ENCODE measurements at regions not wholly inside any gene's neighbourhood (a gene's known extent, or its start where the extent isn't known, plus 50 kb on each side); places are given as distances from the start of the nearest gene placed in this dataset.
A peak's percentile ranks its signal among the peaks of the same experiment; 100 is the strongest.

DNA sequence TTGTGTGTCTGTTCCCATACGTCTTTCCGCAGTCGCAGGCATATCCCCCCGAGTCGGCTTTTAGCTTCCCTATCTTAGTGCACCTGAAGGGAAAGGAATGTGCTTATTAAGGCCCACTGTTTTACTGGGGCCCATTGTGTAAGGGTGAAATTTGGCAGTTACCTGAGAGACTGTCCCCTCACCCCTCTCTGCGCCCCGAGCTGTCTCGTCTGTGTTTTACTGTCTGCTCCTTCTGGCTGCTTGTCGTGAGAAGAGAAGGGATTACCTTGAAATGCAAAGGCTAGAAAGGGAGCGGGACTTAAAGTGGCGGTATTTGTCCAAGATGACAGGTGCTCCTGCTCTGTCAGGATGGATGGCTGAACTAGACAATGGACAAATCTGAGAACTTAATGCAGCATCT, 233.0 kb upstream of the POU1F1 start:
- Histone ChIP-seq H3K27me3 (no peaks in the 10 kb centered on the region), H3K4me1 (no peaks in the 10 kb centered on the region), H3K4me3 (no peak overlapping the region), H3K27ac (no peak overlapping the region), H3K9me3 (no peaks in the 10 kb centered on the region), H3K36me3 (replicated peaks in 1 of 2; ENCODE audit: insufficient read depth in 1 of 2, low read depth in 2 of 2) (no peaks in the 10 kb centered on the region)
- ATAC-seq (no peak), DNase-seq (no peak)
- intact Hi-C loops (cut with DNase I) = loop anchor here (10.0 kb wide), 1 partner anchor 205 kb away; no protein-coding TSS in a partner anchor
- no peak for TF ChIP-seq POLR2A (IDR thresholded peaks at IDR 0.05)
- no peak for TF ChIP-seq CTCF (IDR thresholded peaks at IDR 0.05)
- WGBS, 2 donors = 58 to 60% methylated on average over 11 of the region's 11 CpGs

DNA sequence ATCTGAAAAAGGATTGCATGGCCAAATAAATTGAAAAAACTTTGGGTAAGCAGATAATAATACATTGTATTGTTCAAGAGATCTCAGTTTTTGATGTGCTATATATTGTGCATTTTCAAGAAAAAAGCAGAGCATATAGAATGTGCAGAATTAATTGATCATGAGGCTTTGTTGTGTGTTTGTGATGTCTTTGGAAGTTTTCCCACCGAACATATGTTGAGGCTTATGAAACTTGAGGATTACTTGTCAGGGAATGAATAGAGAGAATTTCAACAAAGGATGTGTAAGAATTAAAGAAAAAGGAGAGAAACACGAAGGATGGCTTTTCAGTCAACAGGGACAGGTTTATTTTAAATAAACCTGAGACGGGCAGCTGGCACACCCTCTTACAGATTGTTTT, 232.5 kb upstream of the POU1F1 start:
- WGBS, 2 donors = 70 to 73% methylated on average over 3 of the region's 3 CpGs
- Histone ChIP-seq H3K27me3 (no peaks in the 10 kb centered on the region), H3K4me3 (no peak overlapping the region), H3K4me1 (no peaks in the 10 kb centered on the region), H3K9me3 (no peaks in the 10 kb centered on the region), H3K36me3 (replicated peaks in 1 of 2; ENCODE audit: insufficient read depth in 1 of 2, low read depth in 2 of 2) (no peaks in the 10 kb centered on the region), H3K27ac (no peak overlapping the region)
- no peak for DNase-seq
- intact Hi-C loops (cut with DNase I) = loop anchor here (10.0 kb wide), 1 partner anchor 204 kb away; no protein-coding TSS in a partner anchor
- no peak for TF ChIP-seq POLR2A (IDR thresholded peaks at IDR 0.05)
- no peak for TF ChIP-seq CTCF (IDR thresholded peaks at IDR 0.05)
- ATAC-seq = no peak

GRCh38 chr3:87507753-87508152, 231.4 kb upstream of the POU1F1 start:
- no peaks in the 10 kb centered on the region for H3K4me1 ChIP-seq
- no peaks in the 10 kb centered on the region for H3K9me3 ChIP-seq
- no peaks in the 10 kb centered on the region for H3K27me3 ChIP-seq
- DNase-seq = no peak
- TF ChIP-seq POLR2A (IDR thresholded peaks at IDR 0.05) = no peak
- no peak for TF ChIP-seq CTCF (IDR thresholded peaks at IDR 0.05)
- H3K36me3 ChIP-seq (replicated peaks in 1 of 2; ENCODE audit: insufficient read depth in 1 of 2, low read depth in 2 of 2) = no peaks in the 10 kb centered on the region
- intact Hi-C loops (cut with DNase I) = loop anchor here (10.0 kb wide), 1 partner anchor 203 kb away; no protein-coding TSS in a partner anchor
- no peak overlapping the region for H3K4me3 ChIP-seq
- 61 to 88% methylated on average over 1 of the region's 1 CpG for WGBS, 2 donors
- ATAC-seq = no peak
- H3K27ac ChIP-seq = no peak overlapping the region

- H3K4me3 ChIP-seq = no peak overlapping the region
- DNase-seq = peak; percentile 44 to 66 (median 54)
- ATAC-seq = peak; percentile 96
- intact Hi-C loops (cut with DNase I) = loop anchor here (10.0 kb wide), 1 partner anchor 199 kb away; no protein-coding TSS in a partner anchor
- no peaks in the 10 kb centered on the region for H3K36me3 ChIP-seq (replicated peaks in 1 of 2; ENCODE audit: insufficient read depth in 1 of 2, low read depth in 2 of 2)
- no peak overlapping the region for H3K27ac ChIP-seq
- H3K27me3 ChIP-seq = no peaks in the 10 kb centered on the region
- no peaks in the 10 kb centered on the region for H3K4me1 ChIP-seq
- WGBS, 2 donors = 24 to 31% methylated on average over 8 of the region's 8 CpGs
- no peaks in the 10 kb centered on the region for H3K9me3 ChIP-seq
- TF ChIP-seq CTCF (IDR thresholded peaks at IDR 0.05) = peak; percentile 59 to 93 (median 86)
- TF ChIP-seq POLR2A (IDR thresholded peaks at IDR 0.05) = no peak
These were observed 227.6 kb upstream of the POU1F1 start for GRCh38 chr3:87503900-87504498.

GRCh38 chr3:87501076-87501475, 224.7 kb upstream of the POU1F1 start:
- no peak for DNase-seq
- WGBS, 2 donors = 43 to 51% methylated on average over 3 of the region's 3 CpGs
- TF ChIP-seq CTCF (IDR thresholded peaks at IDR 0.05) (no peak), POLR2A (IDR thresholded peaks at IDR 0.05) (no peak)
- Histone ChIP-seq H3K36me3 (replicated peaks in 1 of 2; ENCODE audit: insufficient read depth in 1 of 2, low read depth in 2 of 2) (no peaks in the 10 kb centered on the region), H3K9me3 (no peaks in the 10 kb centered on the region), H3K27me3 (no peaks in the 10 kb centered on the region), H3K27ac (no peak overlapping the region), H3K4me3 (no peak overlapping the region), H3K4me1 (no peaks in the 10 kb centered on the region)
- no peak for ATAC-seq
- intact Hi-C loops (cut with DNase I) = loop anchor here (10.0 kb wide), 1 partner anchor 196 kb away; no protein-coding TSS in a partner anchor

Measured in body of pancreas (tissue), 4 donors.